GM21447 (cell line): ENCODE measurements at regions not wholly inside any gene's neighbourhood (a gene's known extent, or its start where the extent isn't known, plus 50 kb on each side); places are given as distances from the start of the nearest gene placed in this dataset.
"Not testable (repeated sequence)": the region's sequence is repeated elsewhere in the genome, so short reads cannot be mapped to it uniquely, and the experiment has no call there.

ENCODE experiments used
- ATAC-seq: cut with Tn5 transposase; IDR thresholded peaks from one replicate; pipeline ENCODE4 v1.9.1; 2021; ENCODE audit not compliant: unreplicated experiment

GRCh38 chr9:87041553-87042235 lies 94.4 kb upstream of the GAS1 start:
- ATAC-seq, result not testable (repeated sequence)

GRCh38 chr9:87049929-87050608 lies 102.8 kb upstream of the GAS1 start:
- ATAC-seq, result not testable (repeated sequence)

- ATAC-seq, result no peak
These were observed 107.8 kb upstream of the GAS1 start for GRCh38 chr9:87054999-87055686.

GRCh38 chr9:87059772-87060171 lies 112.5 kb upstream of the GAS1 start:
- no peak for ATAC-seq

- ATAC-seq, result no peak
These were observed 115.4 kb upstream of the GAS1 start for GRCh38 chr9:87062746-87063145.

GRCh38 chr9:87063246-87063645 lies 115.9 kb upstream of the GAS1 start:
- no peak for ATAC-seq

- no peak for ATAC-seq
These were observed 116.6 kb upstream of the GAS1 start for GRCh38 chr9:87063871-87064270.

GRCh38 chr9:87064311-87064710 lies 117.0 kb upstream of the GAS1 start:
- ATAC-seq, result no peak

GRCh38 chr9:87065981-87066380 lies 118.7 kb upstream of the GAS1 start:
- ATAC-seq, result no peak

GRCh38 chr9:87067426-87067825 lies 120.1 kb upstream of the GAS1 start:
- no peak for ATAC-seq

- no peak for ATAC-seq
These were observed 121.0 kb upstream of the GAS1 start for GRCh38 chr9:87068177-87068840.

GRCh38 chr9:87069690-87070089 lies 122.4 kb upstream of the GAS1 start:
- no peak for ATAC-seq

GRCh38 chr9:87070336-87070735 lies 123.0 kb upstream of the GAS1 start:
- ATAC-seq, result no peak

GRCh38 chr9:87071473-87071872 lies 124.2 kb upstream of the GAS1 start:
- ATAC-seq, result no peak

GRCh38 chr9:87073692-87074091 lies 126.4 kb upstream of the GAS1 start:
- no peak for ATAC-seq

GRCh38 chr9:87075537-87075936 lies 128.2 kb upstream of the GAS1 start:
- no peak for ATAC-seq

- no peak for ATAC-seq
These were observed 129.5 kb upstream of the GAS1 start for GRCh38 chr9:87076825-87077224.

- ATAC-seq, result no peak
These were observed 130.7 kb upstream of the GAS1 start for GRCh38 chr9:87077986-87078385.

- no peak for ATAC-seq
These were observed 133.4 kb upstream of the GAS1 start for GRCh38 chr9:87080512-87081264.

GRCh38 chr9:87081503-87081902 lies 134.2 kb upstream of the GAS1 start:
- ATAC-seq, result no peak

- ATAC-seq, result no peak
These were observed 136.7 kb upstream of the GAS1 start for GRCh38 chr9:87083986-87084385.
